Choroid plexus epithelial cell (primary cell): ENCODE measurements at regions not wholly inside any gene's neighbourhood (a gene's known extent, or its start where the extent isn't known, plus 50 kb on each side); places are given as distances from the start of the nearest gene placed in this dataset.

Experiments used
- DNase-seq: peaks from one replicate; pipeline ENCODE4 v3.0.0-alpha.2; 2010; ENCODE audit warnings: low read depth
- H3K4me3 ChIP-seq: 2 replicates; pipeline ENCODE4 v1.5.1; 2011; ENCODE audit warnings: low read depth, mild to moderate bottlenecking, control low read depth, low read length, moderate library complexity
- TF ChIP-seq, protein P1 (sequence below): conservative IDR thresholded peaks from 2 replicates; pipeline ENCODE4 v1.5.1; 2011; ENCODE audit warnings: low read depth, mild to moderate bottlenecking, control low read depth, inconsistent platforms, low read length, moderate library complexity

DNA sequence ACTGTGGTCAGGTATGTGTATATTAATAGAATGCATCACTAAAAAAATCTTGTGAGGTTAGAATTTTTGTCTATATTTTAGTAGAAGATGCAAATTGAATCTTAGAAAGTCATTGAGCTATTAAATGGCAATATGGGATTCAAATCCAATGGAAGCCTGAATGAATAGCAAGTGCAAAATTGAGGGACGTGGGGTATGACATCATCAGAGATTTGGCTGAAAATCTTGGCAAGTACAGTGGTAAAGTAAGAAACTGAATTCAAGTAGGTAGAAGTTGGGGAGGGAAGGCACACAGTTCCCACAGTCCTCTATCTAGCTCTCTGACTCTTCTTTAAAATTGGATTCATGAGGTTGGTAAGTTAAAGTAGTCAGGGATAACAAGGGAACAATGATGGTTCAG is 97.4 kb upstream of the SSTR1 start:
- H3K4me3 ChIP-seq, result no peak overlapping the region
- TF ChIP-seq, protein P1, sequence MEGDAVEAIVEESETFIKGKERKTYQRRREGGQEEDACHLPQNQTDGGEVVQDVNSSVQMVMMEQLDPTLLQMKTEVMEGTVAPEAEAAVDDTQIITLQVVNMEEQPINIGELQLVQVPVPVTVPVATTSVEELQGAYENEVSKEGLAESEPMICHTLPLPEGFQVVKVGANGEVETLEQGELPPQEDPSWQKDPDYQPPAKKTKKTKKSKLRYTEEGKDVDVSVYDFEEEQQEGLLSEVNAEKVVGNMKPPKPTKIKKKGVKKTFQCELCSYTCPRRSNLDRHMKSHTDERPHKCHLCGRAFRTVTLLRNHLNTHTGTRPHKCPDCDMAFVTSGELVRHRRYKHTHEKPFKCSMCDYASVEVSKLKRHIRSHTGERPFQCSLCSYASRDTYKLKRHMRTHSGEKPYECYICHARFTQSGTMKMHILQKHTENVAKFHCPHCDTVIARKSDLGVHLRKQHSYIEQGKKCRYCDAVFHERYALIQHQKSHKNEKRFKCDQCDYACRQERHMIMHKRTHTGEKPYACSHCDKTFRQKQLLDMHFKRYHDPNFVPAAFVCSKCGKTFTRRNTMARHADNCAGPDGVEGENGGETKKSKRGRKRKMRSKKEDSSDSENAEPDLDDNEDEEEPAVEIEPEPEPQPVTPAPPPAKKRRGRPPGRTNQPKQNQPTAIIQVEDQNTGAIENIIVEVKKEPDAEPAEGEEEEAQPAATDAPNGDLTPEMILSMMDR, result no peak
- DNase-seq, result no peak

DNA sequence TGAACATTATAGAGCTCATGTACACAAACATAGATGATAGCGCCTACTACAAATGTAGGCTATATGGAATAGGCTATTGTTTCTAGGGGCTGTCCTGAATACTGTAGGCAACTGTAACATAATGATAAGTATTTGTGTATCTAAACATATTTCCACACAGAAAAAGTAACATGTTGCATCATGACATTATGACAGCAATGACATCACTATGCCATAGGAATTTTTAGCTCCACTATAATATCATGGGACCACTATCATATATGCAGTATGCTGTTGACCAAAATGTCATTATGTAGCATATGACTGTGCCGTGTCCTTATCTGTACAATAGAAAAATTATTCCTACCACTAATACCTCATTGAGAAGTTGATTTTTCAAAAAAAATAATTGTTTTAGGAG is 96.7 kb upstream of the SSTR1 start:
- no peak overlapping the region for H3K4me3 ChIP-seq
- TF ChIP-seq, protein P1, result no peak
- no peak for DNase-seq

- no peak overlapping the region for H3K4me3 ChIP-seq
- TF ChIP-seq, protein P1, result no peak
- no peak for DNase-seq
These were observed 94.2 kb upstream of the SSTR1 start for GRCh38 chr14:38113546-38113945.

DNA sequence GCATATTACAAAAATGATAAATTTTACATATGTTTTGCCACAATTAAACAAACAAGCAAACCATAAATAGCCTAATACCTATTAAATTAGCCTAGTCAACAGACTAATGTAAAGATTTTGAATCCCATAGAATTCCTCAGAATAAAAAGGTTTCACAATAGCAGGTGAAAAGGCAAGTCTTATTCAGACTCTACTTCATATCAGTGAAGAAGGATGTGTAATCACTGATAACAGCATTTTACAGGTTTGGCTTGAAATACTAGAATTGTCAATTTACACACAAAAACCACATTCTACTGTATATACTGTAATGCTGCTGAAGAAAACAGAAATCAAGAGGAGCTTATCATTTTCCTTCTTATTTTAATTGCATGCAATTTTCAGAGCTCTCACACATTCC is 90.8 kb upstream of the SSTR1 start:
- TF ChIP-seq, protein P1, result no peak
- no peak overlapping the region for H3K4me3 ChIP-seq
- no peak for DNase-seq

- TF ChIP-seq, protein P1, result no peak
- no peak overlapping the region for H3K4me3 ChIP-seq
- DNase-seq, result no peak
These were observed 87.6 kb upstream of the SSTR1 start for GRCh38 chr14:38120109-38120508.

DNA sequence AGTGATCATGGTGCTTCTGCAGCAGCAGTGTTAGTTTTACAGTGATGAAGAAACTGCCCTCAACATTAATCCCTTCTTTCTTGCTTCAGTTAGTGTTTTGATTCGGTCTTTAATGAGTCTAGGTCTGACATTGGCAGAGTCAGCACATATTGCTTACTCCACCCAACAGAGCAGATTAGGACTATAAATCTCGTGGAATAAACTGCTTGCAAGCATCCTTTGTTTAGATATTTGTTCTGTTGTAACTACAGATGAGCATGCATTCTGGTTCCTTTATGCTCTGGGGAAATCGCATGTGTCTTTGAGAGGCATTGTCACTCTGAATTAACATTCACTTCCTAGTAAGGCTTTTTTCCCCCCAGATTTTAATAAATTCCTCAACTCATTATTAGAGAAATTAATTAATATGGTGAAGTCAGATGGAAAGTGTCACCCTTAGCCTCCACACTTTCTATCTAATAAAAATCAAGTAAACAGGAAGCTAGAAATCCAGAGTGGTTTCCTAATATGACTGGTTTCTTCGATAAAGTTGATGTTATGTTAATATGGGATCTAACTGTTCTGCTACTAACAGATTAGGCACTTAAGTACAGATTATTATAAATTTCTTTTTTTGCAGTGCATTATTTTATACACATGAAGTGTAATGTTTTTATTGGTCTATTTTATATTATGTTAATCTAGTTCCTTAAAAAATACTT is 86.2 kb upstream of the SSTR1 start:
- DNase-seq, result no peak
- no peak overlapping the region for H3K4me3 ChIP-seq
- TF ChIP-seq, protein P1, result no peak

GRCh38 chr14:38122241-38122640 is 85.5 kb upstream of the SSTR1 start:
- DNase-seq, result no peak
- TF ChIP-seq, protein P1, result no peak
- no peak overlapping the region for H3K4me3 ChIP-seq
